Activated T-cell treated with anti-CD3 and anti-CD28 coated beads, Interleukin-2, amount 50 U/mL, for 72 hours (primary cell): ENCODE measurements at regions not wholly inside any gene's neighbourhood (a gene's known extent, or its start where the extent isn't known, plus 50 kb on each side); places are given as distances from the start of the nearest gene placed in this dataset.
A peak's percentile ranks its signal among the peaks of the same experiment; 100 is the strongest.

Experiments
- ATAC-seq, 2 donors: fragments of 150-1000 bp; cut with Tn5 transposase; replicated peaks in 1 of 2; 2 replicates each; pipeline ENCODE4 v1.10.0; 2021; ENCODE audit warnings: moderate library complexity in 2 of 2, mild to moderate bottlenecking in 1 of 2
- DNase-seq, 2 donors: peaks; one replicate each; pipeline ENCODE4 v3.0.0; 2021 to 2022; ENCODE audit warnings: mixed read lengths in 1 of 2
- H3K27ac Mint-ChIP-seq: one replicate; pipeline ENCODE4 v1.8.0; 2022; ENCODE audit warnings: mild to moderate bottlenecking, moderate library complexity, mixed read lengths
- H3K27me3 Mint-ChIP-seq: one replicate; pipeline ENCODE4 v1.8.0; 2022; ENCODE audit warnings: low read depth, mixed read lengths
- H3K36me3 Mint-ChIP-seq, 2 donors: one replicate each; pipeline ENCODE4 v1.8.0; 2022; ENCODE audit warnings: mixed read lengths in 2 of 2, mild to moderate bottlenecking in 1 of 2; ENCODE audit not compliant: insufficient read depth in 2 of 2
- H3K4me1 Mint-ChIP-seq: one replicate; pipeline ENCODE4 v1.8.0; 2022; ENCODE audit warnings: low read depth, mixed read lengths
- H3K4me3 Mint-ChIP-seq, 2 donors: one replicate each; pipeline ENCODE4 v1.8.0; 2022; ENCODE audit warnings: mild to moderate bottlenecking in 2 of 2, mixed read lengths in 2 of 2, moderate library complexity in 2 of 2
- H3K9me3 Mint-ChIP-seq, 2 donors: one replicate each; pipeline ENCODE4 v1.8.0; 2022; ENCODE audit warnings: mixed read lengths in 2 of 2

GRCh38 chr4:114272226-114272625 lies 292.8 kb upstream of the ARSJ start:
- no peak overlapping the region for H3K27ac Mint-ChIP-seq
- ATAC-seq = peak in 1 of 2 donors; percentile 74
- H3K9me3 Mint-ChIP-seq = no peaks in the 10 kb centered on the region
- no peaks in the 10 kb centered on the region for H3K36me3 Mint-ChIP-seq
- H3K4me1 Mint-ChIP-seq = peaks cover 4% of the 10 kb centered on the region
- no peak overlapping the region for H3K4me3 Mint-ChIP-seq
- no peak for DNase-seq
- H3K27me3 Mint-ChIP-seq = no peaks in the 10 kb centered on the region

- Mint-ChIP-seq H3K9me3 (no peaks in the 10 kb centered on the region), H3K27me3 (no peaks in the 10 kb centered on the region), H3K36me3 (no peaks in the 10 kb centered on the region), H3K4me1 (peaks cover 4% of the 10 kb centered on the region), H3K4me3 (no peak overlapping the region), H3K27ac (no peak overlapping the region)
- ATAC-seq (no peak), DNase-seq (no peak)
Measured at GRCh38 chr4:114273238-114273637, 293.8 kb upstream of the ARSJ start.

DNA sequence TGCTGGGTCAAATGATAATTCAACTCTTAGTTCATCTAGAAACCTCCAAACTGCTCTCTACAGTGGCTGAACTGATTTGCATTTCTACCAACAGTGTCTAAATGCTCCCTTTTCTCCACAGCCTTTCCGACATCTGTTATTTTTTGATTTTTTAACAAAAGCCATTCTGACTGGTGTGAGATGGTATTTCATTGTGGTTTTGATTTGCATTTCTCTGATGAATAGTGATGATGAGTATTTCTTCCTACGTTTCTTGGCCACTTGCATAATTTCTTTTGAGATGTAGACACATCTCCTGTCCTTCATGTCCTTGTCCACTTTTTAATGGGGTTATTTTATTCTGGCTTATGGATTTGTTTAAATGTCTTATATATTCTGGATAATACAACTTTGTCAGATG lies 298.2 kb upstream of the ARSJ start:
- H3K4me3 Mint-ChIP-seq = no peak overlapping the region
- no peaks in the 10 kb centered on the region for H3K9me3 Mint-ChIP-seq
- H3K27ac Mint-ChIP-seq = no peak overlapping the region
- no peaks in the 10 kb centered on the region for H3K27me3 Mint-ChIP-seq
- no peaks in the 10 kb centered on the region for H3K4me1 Mint-ChIP-seq
- no peak for ATAC-seq
- H3K36me3 Mint-ChIP-seq = no peaks in the 10 kb centered on the region
- DNase-seq = no peak

DNA sequence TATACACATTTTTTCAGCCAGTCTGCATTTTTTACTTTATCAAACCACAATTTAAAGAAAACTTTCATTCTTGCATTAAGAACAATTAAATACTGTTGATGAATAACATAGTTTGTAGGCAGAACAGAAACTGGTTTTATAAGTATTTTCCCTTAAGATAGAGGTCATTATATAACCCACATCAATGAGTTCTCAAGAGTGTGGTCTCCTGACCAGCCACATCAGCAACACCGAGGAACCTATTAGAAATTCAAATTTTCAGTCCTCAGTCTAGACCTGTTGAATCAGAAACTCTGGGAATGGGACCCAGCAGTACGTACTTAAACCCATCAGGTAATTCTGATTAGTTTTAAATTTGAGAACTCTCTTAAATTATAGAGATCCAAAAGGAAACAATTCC lies 299.6 kb upstream of the ARSJ start:
- no peak for ATAC-seq
- Mint-ChIP-seq H3K27ac (no peak overlapping the region), H3K4me1 (no peaks in the 10 kb centered on the region), H3K4me3 (no peak overlapping the region), H3K36me3 (no peaks in the 10 kb centered on the region), H3K27me3 (no peaks in the 10 kb centered on the region), H3K9me3 (no peaks in the 10 kb centered on the region)
- DNase-seq = no peak

DNA sequence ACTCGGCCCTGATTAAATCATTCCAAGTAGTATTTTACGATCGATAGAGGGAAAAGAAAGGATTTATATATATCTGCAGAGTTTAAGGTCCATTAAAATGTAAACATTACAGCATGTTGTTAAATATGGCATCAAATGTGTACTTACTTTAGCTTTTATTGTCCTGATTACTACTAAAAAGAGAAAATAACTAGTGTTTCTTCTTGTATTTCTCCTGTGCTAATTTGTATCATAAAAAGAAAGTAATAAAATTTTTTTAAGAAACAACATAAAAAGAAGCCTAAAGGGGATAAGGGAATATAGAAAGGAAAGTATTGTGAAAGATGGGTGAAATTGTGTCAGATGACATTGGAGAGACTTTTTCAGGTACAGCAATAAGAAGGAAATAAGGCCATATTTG lies 300.3 kb upstream of the ARSJ start:
- no peaks in the 10 kb centered on the region for H3K27me3 Mint-ChIP-seq
- DNase-seq = no peak
- no peak for ATAC-seq
- no peaks in the 10 kb centered on the region for H3K9me3 Mint-ChIP-seq
- H3K4me1 Mint-ChIP-seq = no peaks in the 10 kb centered on the region
- no peak overlapping the region for H3K4me3 Mint-ChIP-seq
- no peaks in the 10 kb centered on the region for H3K36me3 Mint-ChIP-seq
- H3K27ac Mint-ChIP-seq = no peak overlapping the region

DNA sequence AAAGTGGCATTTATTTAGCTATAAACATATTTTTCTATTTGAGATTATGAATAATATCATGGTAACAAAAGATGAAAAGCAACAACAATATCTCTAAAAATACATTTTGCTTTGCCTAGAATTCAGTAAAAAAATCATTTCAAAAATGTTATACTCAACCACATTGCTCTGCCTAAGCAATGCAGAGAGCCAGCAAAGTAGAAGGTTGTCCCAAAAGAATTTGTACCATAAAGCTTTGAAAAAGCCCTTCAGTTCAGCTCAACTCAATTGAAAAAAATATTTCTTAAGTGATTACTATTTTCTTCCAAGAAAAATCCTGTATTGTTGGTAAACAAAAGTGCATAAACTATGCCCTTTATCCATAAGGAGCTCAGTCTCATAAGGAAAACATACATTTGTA lies 301.2 kb upstream of the ARSJ start:
- no peaks in the 10 kb centered on the region for H3K4me1 Mint-ChIP-seq
- H3K9me3 Mint-ChIP-seq = peaks cover 0 to 1% of the 10 kb centered on the region in 2 donors
- no peak overlapping the region for H3K27ac Mint-ChIP-seq
- H3K4me3 Mint-ChIP-seq = no peak overlapping the region
- DNase-seq = no peak
- ATAC-seq = no peak
- no peaks in the 10 kb centered on the region for H3K36me3 Mint-ChIP-seq
- H3K27me3 Mint-ChIP-seq = no peaks in the 10 kb centered on the region

- Mint-ChIP-seq H3K27me3 (no peaks in the 10 kb centered on the region), H3K4me1 (no peaks in the 10 kb centered on the region)
- ATAC-seq = no peak
Measured at GRCh38 chr4:114281164-114281960, 301.9 kb upstream of the ARSJ start.

GRCh38 chr4:114282937-114283336 lies 303.5 kb upstream of the ARSJ start:
- no peak overlapping the region for H3K27ac Mint-ChIP-seq
- no peaks in the 10 kb centered on the region for H3K27me3 Mint-ChIP-seq
- no peaks in the 10 kb centered on the region for H3K4me1 Mint-ChIP-seq
- H3K9me3 Mint-ChIP-seq = peaks cover 0 to 1% of the 10 kb centered on the region in 2 donors
- no peak overlapping the region for H3K4me3 Mint-ChIP-seq
- ATAC-seq (no peak), DNase-seq (no peak)
- no peaks in the 10 kb centered on the region for H3K36me3 Mint-ChIP-seq

More at GRCh38 chr4:114281164-114281960, 301.9 kb upstream of the ARSJ start:
- DNase-seq = no peak
- H3K27ac Mint-ChIP-seq = no peak overlapping the region
- no peak overlapping the region for H3K4me3 Mint-ChIP-seq
- peaks cover 0 to 1% of the 10 kb centered on the region in 2 donors for H3K9me3 Mint-ChIP-seq
- no peaks in the 10 kb centered on the region for H3K36me3 Mint-ChIP-seq

- Mint-ChIP-seq H3K4me1 (no peaks in the 10 kb centered on the region), H3K27me3 (no peaks in the 10 kb centered on the region), H3K36me3 (no peaks in the 10 kb centered on the region), H3K9me3 (peaks cover 1 to 6% of the 10 kb centered on the region in 2 donors), H3K4me3 (no peak overlapping the region), H3K27ac (no peak overlapping the region)
- DNase-seq (no peak), ATAC-seq (no peak)
Measured at GRCh38 chr4:114284629-114285028, 305.2 kb upstream of the ARSJ start.

DNA sequence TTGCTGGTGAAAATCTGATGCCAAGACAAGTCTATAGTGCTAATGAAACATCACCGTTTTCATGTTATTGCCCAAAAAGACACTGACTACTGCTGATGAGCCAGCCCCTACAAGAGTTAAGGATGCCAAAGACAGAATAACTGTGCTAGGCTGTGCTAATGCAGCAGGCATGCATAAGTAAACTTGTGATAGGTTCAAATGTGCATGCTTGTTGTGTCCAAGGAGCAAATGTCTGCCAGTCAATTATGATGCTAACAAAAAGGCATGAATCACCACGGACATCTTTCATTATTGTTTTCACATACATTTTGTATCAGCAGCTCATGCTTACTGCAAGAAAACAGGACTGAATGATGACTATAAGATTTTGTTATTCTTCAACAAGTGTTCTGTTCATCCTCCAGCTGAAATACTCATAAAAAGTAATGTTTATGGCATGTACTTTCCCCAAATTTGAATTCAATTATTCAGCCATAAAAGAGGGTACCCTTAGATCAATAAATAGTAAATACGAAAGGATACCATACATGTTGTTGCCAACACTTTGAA lies 306.9 kb upstream of the ARSJ start:
- H3K4me1 Mint-ChIP-seq = no peaks in the 10 kb centered on the region
- DNase-seq (no peak), ATAC-seq (no peak)
- H3K9me3 Mint-ChIP-seq = peaks cover 5 to 9% of the 10 kb centered on the region in 2 donors
- no peak overlapping the region for H3K27ac Mint-ChIP-seq
- no peaks in the 10 kb centered on the region for H3K27me3 Mint-ChIP-seq
- no peak overlapping the region for H3K4me3 Mint-ChIP-seq
- peaks cover 0 to 2% of the 10 kb centered on the region in 2 donors for H3K36me3 Mint-ChIP-seq

DNA sequence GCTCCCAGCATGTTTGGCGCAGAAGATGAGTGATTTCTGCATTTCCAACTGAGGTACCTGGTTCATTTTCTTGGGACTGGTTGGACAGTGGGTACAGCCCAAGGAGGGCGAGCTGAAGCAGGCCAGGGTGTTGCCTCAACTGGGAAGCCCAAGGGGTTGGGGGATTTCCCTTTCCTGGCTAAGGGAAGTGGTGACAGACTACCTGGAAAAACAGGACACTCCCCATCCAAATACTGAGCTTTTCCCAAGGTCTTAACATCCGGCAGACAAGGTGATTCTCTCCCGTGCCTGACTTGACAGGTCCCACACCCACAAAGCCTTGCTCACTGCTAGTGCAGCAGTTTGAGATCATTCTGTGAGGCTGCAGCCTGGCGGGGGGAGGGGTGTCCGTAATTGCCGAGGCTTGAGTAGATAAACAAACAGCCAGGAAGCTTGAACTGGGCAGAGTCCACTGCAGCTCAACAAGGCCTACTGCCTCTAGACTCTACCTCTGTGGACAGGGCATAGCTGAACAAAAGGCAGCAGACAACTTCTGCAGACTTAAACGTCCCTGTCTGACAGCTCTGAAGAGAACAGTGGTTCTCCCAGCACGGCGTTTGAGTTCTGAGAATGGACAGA lies 307.7 kb upstream of the ARSJ start:
- no peaks in the 10 kb centered on the region for H3K4me1 Mint-ChIP-seq
- H3K27me3 Mint-ChIP-seq = no peaks in the 10 kb centered on the region
- no peak overlapping the region for H3K27ac Mint-ChIP-seq
- peaks cover 0 to 2% of the 10 kb centered on the region in 2 donors for H3K36me3 Mint-ChIP-seq
- no peak for DNase-seq
- no peak for ATAC-seq
- peaks cover 7 to 9% of the 10 kb centered on the region in 2 donors for H3K9me3 Mint-ChIP-seq
- no peak overlapping the region for H3K4me3 Mint-ChIP-seq

- Mint-ChIP-seq H3K27ac (no peak overlapping the region), H3K4me1 (no peaks in the 10 kb centered on the region), H3K4me3 (no peak overlapping the region), H3K36me3 (no peaks in the 10 kb centered on the region), H3K9me3 (peaks cover 2 to 12% of the 10 kb centered on the region in 2 donors), H3K27me3 (no peaks in the 10 kb centered on the region)
- DNase-seq (no peak), ATAC-seq (no peak)
Measured at GRCh38 chr4:114296126-114296525, 302.5 kb upstream of the UGT8 start.

DNA sequence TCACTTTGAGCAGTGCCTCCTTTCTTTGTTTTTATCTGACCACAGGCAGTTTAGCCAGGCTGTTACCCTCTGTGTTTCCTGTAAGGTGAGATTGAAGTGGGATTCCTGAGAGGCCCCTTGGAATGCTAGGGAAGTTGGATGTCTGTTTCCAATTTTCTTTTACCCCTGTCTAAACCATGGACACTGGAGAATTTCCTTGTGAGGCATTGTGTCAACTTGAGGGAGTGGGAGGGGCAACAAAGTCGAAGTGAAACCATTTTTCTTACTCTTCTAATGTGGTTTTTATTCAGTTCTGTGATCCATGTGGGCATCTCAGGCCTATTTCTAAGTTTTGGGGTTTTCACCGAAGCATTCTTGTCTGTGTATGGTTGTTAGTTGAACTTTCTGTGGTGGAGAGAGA lies 296.1 kb upstream of the UGT8 start:
- Mint-ChIP-seq H3K4me3 (no peak overlapping the region), H3K9me3 (peaks cover 2 to 3% of the 10 kb centered on the region in 2 donors), H3K27me3 (peaks cover 6% of the 10 kb centered on the region), H3K27ac (no peak overlapping the region), H3K4me1 (no peaks in the 10 kb centered on the region), H3K36me3 (no peaks in the 10 kb centered on the region)
- no peak for DNase-seq
- ATAC-seq = no peak
